ENCODE measurements at regions not wholly inside any gene's neighbourhood (a gene's known extent, or its start where the extent isn't known, plus 50 kb on each side); places are given as distances from the start of the nearest gene placed in this dataset.
"Not testable (repeated sequence)": the region's sequence is repeated elsewhere in the genome, so short reads cannot be mapped to it uniquely, and the experiment has no call there.

DNA sequence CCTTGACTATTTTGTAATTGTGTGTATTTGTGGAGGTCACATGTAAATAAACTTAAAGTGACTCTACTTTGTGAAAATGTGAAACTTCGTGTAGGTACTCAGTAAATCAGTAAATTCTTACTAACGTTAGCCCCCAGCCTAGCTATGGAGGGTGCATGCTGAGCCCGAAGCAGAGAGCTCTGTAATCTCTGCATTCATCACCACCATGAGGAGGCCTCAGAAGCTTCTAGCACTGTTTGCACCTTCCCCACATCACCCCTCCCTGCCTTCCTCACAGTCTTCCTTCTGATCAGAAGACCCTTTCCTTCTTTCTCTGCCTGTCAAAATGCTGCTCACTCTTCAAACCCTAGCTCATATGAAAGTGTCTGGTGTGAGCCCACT lies 73.3 kb upstream of the LPCAT1 start:
- TF ChIP-seq CTCF (conservative IDR thresholded peaks at IDR 0.05; ENCODE audit: low read depth, low read length); EZH2 (IDR thresholded peaks at IDR 0.05; ENCODE audit: low read length, unreplicated experiment): not testable (repeated sequence)
